Fibroblast of lung (primary cell): ENCODE measurements at regions not wholly inside any gene's neighbourhood (a gene's known extent, or its start where the extent isn't known, plus 50 kb on each side); places are given as distances from the start of the nearest gene placed in this dataset.
"Not testable (repeated sequence)": the region's sequence is repeated elsewhere in the genome, so short reads cannot be mapped to it uniquely, and the experiment has no call there.

Experiments
- DNase-seq, 2 donors: peaks; one replicate each; pipeline versions ENCODE4 v3.0.0 to v3.0.0-alpha.2; 2010; ENCODE audit warnings: low read depth in 2 of 2
- H2AFZ ChIP-seq: 2 replicates; pipeline ENCODE4 v1.5.1; 2012; ENCODE audit warnings: low read length, control low read depth, inconsistent platforms
- H3K27ac ChIP-seq: 2 replicates; pipeline ENCODE4 v1.5.1; 2011; ENCODE audit warnings: low read length, control low read depth; ENCODE audit not compliant: insufficient read depth
- H3K27me3 ChIP-seq: 2 replicates; pipeline ENCODE4 v1.5.1; 2011; ENCODE audit warnings: mild to moderate bottlenecking, low read length; ENCODE audit not compliant: control insufficient read depth, insufficient read depth
- H3K36me3 ChIP-seq: 2 replicates; pipeline ENCODE4 v1.5.1; 2011; ENCODE audit warnings: low read length; ENCODE audit not compliant: control insufficient read depth, insufficient read depth
- H3K4me1 ChIP-seq: 2 replicates; pipeline ENCODE4 v1.5.1; 2011; ENCODE audit warnings: low read length; ENCODE audit not compliant: control insufficient read depth, insufficient read depth; ENCODE audit errors: extremely low read depth
- H3K4me2 ChIP-seq: 2 replicates; pipeline ENCODE4 v1.5.1; 2011; ENCODE audit warnings: low read length, control low read depth; ENCODE audit not compliant: insufficient read depth; ENCODE audit errors: extremely low read depth
- H3K4me3 ChIP-seq, 4 experiments: fragments of 200-600 bp in 1 of 4; sonication (generic) in 1 of 4; replicated peaks in 1 of 4; 2 replicates each; pipeline ENCODE4 v1.5.1; 2011 to 2016; ENCODE audit warnings: low read length in 4 of 4, low read depth in 3 of 4, mild to moderate bottlenecking in 3 of 4, control low read depth in 2 of 4, inconsistent platforms in 1 of 4, mixed read lengths in 1 of 4; ENCODE audit not compliant: insufficient read depth in 1 of 4; ENCODE audit errors: control extremely low read depth in 1 of 4
- H3K79me2 ChIP-seq: 2 replicates; pipeline ENCODE4 v1.5.1; 2012; ENCODE audit warnings: mild to moderate bottlenecking, low read length, inconsistent platforms; ENCODE audit not compliant: control insufficient read depth, insufficient read depth
- H3K9ac ChIP-seq: 2 replicates; pipeline ENCODE4 v1.5.1; 2011; ENCODE audit warnings: mild to moderate bottlenecking, low read length, control low read depth; ENCODE audit not compliant: insufficient read depth
- H3K9me3 ChIP-seq: 2 replicates; pipeline ENCODE4 v1.5.1; 2012; ENCODE audit warnings: low read depth, low read length; ENCODE audit not compliant: control insufficient read depth, insufficient read depth
- H4K20me1 ChIP-seq: 2 replicates; pipeline ENCODE4 v1.5.1; 2011; ENCODE audit warnings: low read length; ENCODE audit not compliant: control insufficient read depth, insufficient read depth; ENCODE audit errors: extremely low read depth
- EZH2 ChIP-seq: IDR thresholded peaks from 2 replicates; pipeline ENCODE4 v1.5.1; 2012; ENCODE audit warnings: low read length, control low read depth, mild to moderate bottlenecking; ENCODE audit errors: missing control alignments
- TF ChIP-seq, protein P1 (sequence below), 2 donors: IDR thresholded peaks in 1 of 2; conservative IDR thresholded peaks in 1 of 2; 1 replicate in 1 of 2; 2 replicates in 1 of 2; pipeline ENCODE4 v1.5.1; 2011 to 2012; ENCODE audit warnings: low read length in 2 of 2, control low read depth in 1 of 2, inconsistent platforms in 1 of 2, low read depth in 1 of 2, mild to moderate bottlenecking in 1 of 2

DNA sequence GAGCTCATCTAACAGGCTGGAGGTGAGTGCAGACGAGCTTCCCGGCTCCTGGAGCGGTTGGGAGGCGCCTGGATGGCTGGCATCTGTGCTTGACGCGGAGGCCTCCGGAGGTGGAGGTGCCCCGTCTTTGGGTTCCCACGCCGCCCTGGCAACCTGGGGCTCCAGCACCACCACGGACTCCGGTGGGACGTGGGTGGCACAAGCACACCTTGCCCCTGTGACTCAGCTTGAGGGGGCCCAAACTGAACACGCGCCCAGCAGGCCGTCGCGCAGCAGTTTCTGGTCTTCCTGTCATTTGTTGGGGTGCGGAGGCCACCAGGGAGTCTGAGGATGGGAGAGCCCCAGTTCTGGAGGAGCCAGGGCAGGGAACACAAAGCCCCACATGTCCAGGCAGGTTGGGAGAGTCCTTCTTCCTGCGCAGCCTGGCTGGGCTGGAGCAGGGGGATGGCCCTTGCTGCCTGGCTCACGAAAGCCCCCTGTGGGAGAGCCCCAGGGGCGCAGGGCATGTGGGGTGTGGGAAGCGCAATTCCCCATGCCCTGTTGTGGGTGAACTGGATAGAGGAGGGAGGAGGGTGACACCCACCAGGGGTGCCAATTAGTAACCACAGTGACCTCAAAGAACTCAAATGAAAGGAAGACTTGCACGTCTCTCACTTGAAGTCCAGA is 1378.6 kb upstream of the DEFB115 start:
- no peak for DNase-seq
- no peaks in the 10 kb centered on the region for H4K20me1 ChIP-seq
- H3K79me2 ChIP-seq: no peaks in the 10 kb centered on the region
- no peak overlapping the region for H3K9ac ChIP-seq
- no peaks in the 10 kb centered on the region for H3K36me3 ChIP-seq
- H3K4me1 ChIP-seq: no peaks in the 10 kb centered on the region
- H3K27me3 ChIP-seq: no peaks in the 10 kb centered on the region
- H2AFZ ChIP-seq: no peak overlapping the region
- H3K27ac ChIP-seq: no peak overlapping the region
- no peak for TF ChIP-seq EZH2
- TF ChIP-seq, protein P1, sequence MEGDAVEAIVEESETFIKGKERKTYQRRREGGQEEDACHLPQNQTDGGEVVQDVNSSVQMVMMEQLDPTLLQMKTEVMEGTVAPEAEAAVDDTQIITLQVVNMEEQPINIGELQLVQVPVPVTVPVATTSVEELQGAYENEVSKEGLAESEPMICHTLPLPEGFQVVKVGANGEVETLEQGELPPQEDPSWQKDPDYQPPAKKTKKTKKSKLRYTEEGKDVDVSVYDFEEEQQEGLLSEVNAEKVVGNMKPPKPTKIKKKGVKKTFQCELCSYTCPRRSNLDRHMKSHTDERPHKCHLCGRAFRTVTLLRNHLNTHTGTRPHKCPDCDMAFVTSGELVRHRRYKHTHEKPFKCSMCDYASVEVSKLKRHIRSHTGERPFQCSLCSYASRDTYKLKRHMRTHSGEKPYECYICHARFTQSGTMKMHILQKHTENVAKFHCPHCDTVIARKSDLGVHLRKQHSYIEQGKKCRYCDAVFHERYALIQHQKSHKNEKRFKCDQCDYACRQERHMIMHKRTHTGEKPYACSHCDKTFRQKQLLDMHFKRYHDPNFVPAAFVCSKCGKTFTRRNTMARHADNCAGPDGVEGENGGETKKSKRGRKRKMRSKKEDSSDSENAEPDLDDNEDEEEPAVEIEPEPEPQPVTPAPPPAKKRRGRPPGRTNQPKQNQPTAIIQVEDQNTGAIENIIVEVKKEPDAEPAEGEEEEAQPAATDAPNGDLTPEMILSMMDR (conservative IDR thresholded peaks at IDR 0.05 in 1 of 2, IDR thresholded peaks at IDR 0.05 in 1 of 2; ENCODE audit: low read depth in 1 of 2, low read length in 2 of 2): no peak
- H3K4me2 ChIP-seq: no peak overlapping the region
- peak overlapping the region in 1 of 4 experiments; percentile 35 for H3K4me3 ChIP-seq
- no peaks in the 10 kb centered on the region for H3K9me3 ChIP-seq

DNA sequence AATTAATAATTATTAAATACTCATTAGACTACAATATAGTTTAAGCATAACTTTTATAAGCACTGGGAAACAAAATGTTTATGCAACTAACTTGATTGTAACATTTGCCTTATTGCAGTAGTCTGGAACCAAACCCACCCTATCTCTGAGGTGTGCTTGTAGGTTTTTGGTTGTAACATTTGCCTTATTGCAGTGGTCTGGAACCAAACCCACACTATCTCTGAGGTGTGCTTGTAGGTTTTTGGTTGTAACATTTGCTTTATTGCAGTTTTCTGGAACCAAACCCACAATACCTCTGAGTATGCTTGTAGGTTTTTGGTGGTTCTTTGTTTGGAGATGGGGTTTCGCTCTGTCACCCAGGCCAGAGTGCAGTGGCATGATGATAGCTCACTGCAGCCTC is 1376.4 kb upstream of the DEFB115 start:
- H2AFZ ChIP-seq, H3K4me1 ChIP-seq, H3K9me3 ChIP-seq, H3K27me3 ChIP-seq, H3K36me3 ChIP-seq, H3K4me2 ChIP-seq, H3K4me3 ChIP-seq, H4K20me1 ChIP-seq, H3K9ac ChIP-seq, H3K79me2 ChIP-seq, H3K27ac ChIP-seq: not testable (repeated sequence)
- peak; percentile 4 to 8 for DNase-seq

DNA sequence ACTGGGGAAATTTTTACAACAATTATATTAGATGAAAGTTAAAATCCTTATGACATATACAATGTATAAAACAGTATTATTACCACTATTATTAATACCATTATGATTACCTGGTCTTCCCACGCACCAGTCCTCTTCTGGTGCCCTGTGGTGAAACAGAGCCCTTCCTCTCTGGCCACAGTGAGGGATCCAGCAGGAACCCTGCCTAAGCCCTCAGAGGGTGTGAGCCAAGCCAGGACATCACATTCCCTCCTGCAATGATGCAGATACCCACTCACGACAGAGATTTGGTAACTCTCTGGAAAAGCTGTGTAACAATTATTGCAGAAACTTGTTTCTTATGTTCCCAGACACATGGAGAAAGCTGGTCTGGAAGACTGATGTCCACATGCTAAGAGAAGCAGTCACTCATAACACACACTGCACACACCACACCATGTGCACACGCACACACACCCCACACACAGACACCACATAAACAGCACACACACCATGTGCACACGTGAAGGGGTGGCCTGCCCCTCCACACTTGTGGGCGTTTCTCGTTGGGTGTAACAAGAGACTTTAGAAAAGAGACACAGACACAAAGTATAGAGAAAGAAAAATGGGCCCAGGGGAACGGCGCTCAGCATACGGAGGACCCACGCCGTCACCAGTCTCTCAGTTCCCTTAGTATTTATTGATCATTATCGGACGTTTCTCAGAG is 1373.8 kb upstream of the DEFB115 start:
- not testable (repeated sequence) for H3K27ac ChIP-seq, H3K9me3 ChIP-seq, H3K4me2 ChIP-seq, H3K9ac ChIP-seq, H4K20me1 ChIP-seq, H3K27me3 ChIP-seq, DNase-seq, H3K36me3 ChIP-seq, H3K4me1 ChIP-seq, H2AFZ ChIP-seq, H3K4me3 ChIP-seq, H3K79me2 ChIP-seq

DNA sequence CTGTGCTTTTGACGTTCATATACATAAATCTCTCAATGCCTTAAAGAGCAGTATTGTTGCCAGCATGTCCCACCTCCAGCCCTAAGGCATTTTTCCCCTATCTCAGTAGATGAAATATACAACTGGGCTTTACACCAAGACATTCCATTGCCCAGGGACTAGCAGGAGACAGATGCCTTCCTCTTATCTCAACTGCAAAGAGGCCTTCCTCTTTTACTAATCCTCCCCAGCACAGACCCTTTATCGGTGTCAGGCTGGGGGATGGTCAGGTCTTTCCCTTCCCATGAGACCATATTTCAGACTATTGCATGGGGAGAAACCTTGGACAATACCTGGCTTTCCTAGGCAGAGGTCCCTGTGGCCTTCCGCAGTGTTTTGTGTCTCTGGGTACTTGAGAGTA is 1373.1 kb upstream of the DEFB115 start:
- H3K4me3 ChIP-seq, H3K36me3 ChIP-seq, H3K9me3 ChIP-seq, DNase-seq, H3K27ac ChIP-seq, H3K9ac ChIP-seq, H2AFZ ChIP-seq, H3K79me2 ChIP-seq, H3K4me2 ChIP-seq, H3K27me3 ChIP-seq, H4K20me1 ChIP-seq, H3K4me1 ChIP-seq: not testable (repeated sequence)

DNA sequence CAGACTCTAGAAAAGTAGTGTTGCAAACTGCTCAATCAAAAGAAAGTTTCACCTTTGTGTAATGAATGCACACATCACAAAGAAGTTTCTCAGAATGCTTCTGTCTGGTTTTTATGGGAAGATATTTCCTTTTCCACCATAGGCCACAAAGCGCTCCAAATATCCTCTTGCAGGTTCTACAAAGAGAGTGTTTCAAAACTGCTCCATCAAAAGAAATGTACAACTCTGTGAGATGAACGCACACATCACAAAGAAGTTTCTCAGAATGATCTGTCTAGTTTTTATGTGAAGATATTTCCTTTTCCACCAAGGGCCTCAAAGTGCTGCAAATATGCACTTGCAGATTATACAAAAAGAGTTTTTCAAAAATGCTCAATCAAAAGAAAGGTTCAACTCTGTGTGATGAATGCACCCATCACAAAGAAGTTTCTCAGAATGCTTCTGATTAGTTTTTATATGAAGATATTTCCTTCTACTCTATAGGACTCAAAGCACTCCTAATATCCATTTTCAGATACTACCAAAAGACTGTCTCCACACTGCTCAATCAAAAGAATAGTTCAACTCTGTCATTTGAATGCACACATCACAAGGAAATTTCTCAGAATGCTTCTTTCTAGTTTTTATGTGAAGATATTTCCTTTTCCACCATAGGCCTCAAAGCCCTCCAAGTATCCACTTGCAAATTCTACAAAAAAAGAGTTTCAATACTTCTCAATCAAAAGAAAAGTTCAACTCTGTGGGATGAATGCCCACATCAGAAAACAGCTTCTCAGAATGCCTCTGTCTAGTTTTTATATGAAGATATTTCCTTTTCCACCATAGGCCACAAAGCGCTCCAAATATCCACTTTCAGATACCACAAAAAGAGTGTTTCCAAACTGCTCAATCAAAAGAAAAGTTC is 1371.9 kb upstream of the DEFB115 start:
- not testable (repeated sequence) for H3K4me1 ChIP-seq, H3K9me3 ChIP-seq, H3K4me3 ChIP-seq, H4K20me1 ChIP-seq, H3K4me2 ChIP-seq, DNase-seq, H3K36me3 ChIP-seq, H3K27ac ChIP-seq, H3K9ac ChIP-seq, H3K27me3 ChIP-seq, H3K79me2 ChIP-seq, H2AFZ ChIP-seq
